KMS-11 (cell line): ENCODE measurements at regions not wholly inside any gene's neighbourhood (a gene's known extent, or its start where the extent isn't known, plus 50 kb on each side); places are given as distances from the start of the nearest gene placed in this dataset.

Experiments
- H2AFZ ChIP-seq: fragments of 200-600 bp; sonication (generic); 2 replicates; pipeline ENCODE4 v1.6.1; 2016; ENCODE audit warnings: antibody characterized with exemption, mixed run types, low read depth
- H3K27ac ChIP-seq: fragments of 200-600 bp; sonication (generic); 2 replicates; pipeline ENCODE4 v1.6.1; 2016; ENCODE audit warnings: mild to moderate bottlenecking, mixed run types
- H3K27me3 ChIP-seq: fragments of 200-600 bp; sonication (generic); 2 replicates; pipeline ENCODE4 v1.6.1; 2017; ENCODE audit warnings: mild to moderate bottlenecking, low read depth, mixed run types, moderate library complexity; ENCODE audit not compliant: insufficient read depth
- H3K36me3 ChIP-seq: fragments of 200-600 bp; sonication (generic); 2 replicates; pipeline ENCODE4 v1.6.1; 2017; ENCODE audit warnings: mild to moderate bottlenecking, mixed run types; ENCODE audit not compliant: insufficient read depth
- H3K4me1 ChIP-seq: fragments of 200-600 bp; sonication (generic); 2 replicates; pipeline ENCODE4 v1.6.1; 2016; ENCODE audit warnings: mild to moderate bottlenecking, low read depth, mixed run types; ENCODE audit not compliant: poor library complexity, severe bottlenecking
- H3K4me2 ChIP-seq: fragments of 200-600 bp; sonication (generic); 2 replicates; pipeline ENCODE4 v1.7.0; 2016; ENCODE audit warnings: mild to moderate bottlenecking, mixed run types
- H3K4me3 ChIP-seq: fragments of 200-600 bp; sonication (generic); IDR thresholded peaks from 2 replicates; pipeline ENCODE4 v1.6.1; 2017; ENCODE audit warnings: low read depth, low read length, mixed read lengths; ENCODE audit not compliant: insufficient read depth
- H3K79me2 ChIP-seq: fragments of 200-600 bp; sonication (generic); 2 replicates; pipeline ENCODE4 v1.6.1; 2016; ENCODE audit warnings: low read depth, mixed run types; ENCODE audit not compliant: insufficient read depth
- H3K9ac ChIP-seq: fragments of 200-600 bp; sonication (generic); 2 replicates; pipeline ENCODE4 v1.6.1; 2016; ENCODE audit warnings: mild to moderate bottlenecking, mixed run types
- H4K20me1 ChIP-seq: fragments of 200-600 bp; sonication (generic); 2 replicates; pipeline ENCODE4 v1.6.1; 2016; ENCODE audit warnings: mild to moderate bottlenecking, mixed run types; ENCODE audit not compliant: insufficient read depth
- TF ChIP-seq, protein P1 (sequence below): fragments of 200-600 bp; sonication (generic); conservative IDR thresholded peaks from 2 replicates; pipeline ENCODE4 v1.6.1; 2017; ENCODE audit warnings: low read depth, mild to moderate bottlenecking, antibody characterized with exemption, low read length, moderate library complexity, mixed read lengths

DNA sequence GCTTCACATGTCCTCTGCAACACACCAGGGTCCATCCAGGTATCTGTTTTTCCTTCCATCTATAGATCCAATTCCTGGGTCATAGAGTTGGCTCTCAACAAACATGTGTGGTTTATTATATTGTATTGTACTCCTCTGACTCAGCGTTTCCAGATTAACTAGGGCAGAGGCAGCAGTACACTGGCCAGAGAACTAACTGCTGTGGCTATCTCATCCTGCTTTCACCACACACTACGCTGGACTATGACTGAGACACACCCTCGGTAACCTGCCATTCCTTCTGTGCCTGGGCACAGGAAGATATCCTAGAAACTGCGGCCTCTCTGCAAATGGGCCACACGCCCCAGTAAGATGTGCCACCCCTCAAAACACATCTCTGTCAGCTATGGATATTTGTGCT is 159.8 kb upstream of the STK17B start:
- Histone ChIP-seq H3K4me2 (peak overlapping the region; percentile 4; the same call in 1 of the 2 replicates), H3K4me1 (peaks cover 17% of the 10 kb centered on the region)

DNA sequence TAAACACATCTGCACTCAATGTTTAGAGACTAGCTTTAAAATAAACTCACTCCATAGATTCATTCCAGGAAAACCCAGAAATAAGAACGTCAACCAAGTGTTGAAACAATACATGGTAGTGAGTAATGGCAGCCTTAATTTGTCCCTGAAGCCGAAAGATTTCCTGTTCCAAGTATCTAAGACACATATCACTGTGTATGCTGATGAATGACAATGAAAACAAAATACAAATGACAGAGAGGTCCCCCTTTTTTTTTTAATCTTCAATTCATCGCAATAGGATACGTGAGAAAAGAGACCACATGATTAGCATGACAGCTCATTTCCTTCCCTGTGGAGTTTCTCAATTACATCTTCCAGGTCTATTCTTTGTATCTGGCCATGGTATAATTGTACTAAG is 160.5 kb upstream of the STK17B start:
- H3K4me2 ChIP-seq: no peak overlapping the region
- no peak overlapping the region for H3K27ac ChIP-seq
- no peak overlapping the region for H2AFZ ChIP-seq
- no peaks in the 10 kb centered on the region for H3K36me3 ChIP-seq
- H3K79me2 ChIP-seq: no peaks in the 10 kb centered on the region
- TF ChIP-seq, protein P1, sequence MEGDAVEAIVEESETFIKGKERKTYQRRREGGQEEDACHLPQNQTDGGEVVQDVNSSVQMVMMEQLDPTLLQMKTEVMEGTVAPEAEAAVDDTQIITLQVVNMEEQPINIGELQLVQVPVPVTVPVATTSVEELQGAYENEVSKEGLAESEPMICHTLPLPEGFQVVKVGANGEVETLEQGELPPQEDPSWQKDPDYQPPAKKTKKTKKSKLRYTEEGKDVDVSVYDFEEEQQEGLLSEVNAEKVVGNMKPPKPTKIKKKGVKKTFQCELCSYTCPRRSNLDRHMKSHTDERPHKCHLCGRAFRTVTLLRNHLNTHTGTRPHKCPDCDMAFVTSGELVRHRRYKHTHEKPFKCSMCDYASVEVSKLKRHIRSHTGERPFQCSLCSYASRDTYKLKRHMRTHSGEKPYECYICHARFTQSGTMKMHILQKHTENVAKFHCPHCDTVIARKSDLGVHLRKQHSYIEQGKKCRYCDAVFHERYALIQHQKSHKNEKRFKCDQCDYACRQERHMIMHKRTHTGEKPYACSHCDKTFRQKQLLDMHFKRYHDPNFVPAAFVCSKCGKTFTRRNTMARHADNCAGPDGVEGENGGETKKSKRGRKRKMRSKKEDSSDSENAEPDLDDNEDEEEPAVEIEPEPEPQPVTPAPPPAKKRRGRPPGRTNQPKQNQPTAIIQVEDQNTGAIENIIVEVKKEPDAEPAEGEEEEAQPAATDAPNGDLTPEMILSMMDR: no peak
- no peak overlapping the region for H3K4me3 ChIP-seq
- peaks cover 24% of the 10 kb centered on the region for H3K4me1 ChIP-seq
- H4K20me1 ChIP-seq: no peaks in the 10 kb centered on the region
- no peak overlapping the region for H3K9ac ChIP-seq
- H3K27me3 ChIP-seq: no peaks in the 10 kb centered on the region

More for the DNA sequence above, 159.8 kb upstream of the STK17B start:
- Histone ChIP-seq H3K4me3 (no peak overlapping the region), H3K79me2 (no peaks in the 10 kb centered on the region), H3K27ac (no peak overlapping the region), H3K9ac (no peak overlapping the region), H3K36me3 (no peaks in the 10 kb centered on the region), H4K20me1 (no peaks in the 10 kb centered on the region), H2AFZ (no peak overlapping the region), H3K27me3 (no peaks in the 10 kb centered on the region)
- TF ChIP-seq, protein P1: no peak

DNA sequence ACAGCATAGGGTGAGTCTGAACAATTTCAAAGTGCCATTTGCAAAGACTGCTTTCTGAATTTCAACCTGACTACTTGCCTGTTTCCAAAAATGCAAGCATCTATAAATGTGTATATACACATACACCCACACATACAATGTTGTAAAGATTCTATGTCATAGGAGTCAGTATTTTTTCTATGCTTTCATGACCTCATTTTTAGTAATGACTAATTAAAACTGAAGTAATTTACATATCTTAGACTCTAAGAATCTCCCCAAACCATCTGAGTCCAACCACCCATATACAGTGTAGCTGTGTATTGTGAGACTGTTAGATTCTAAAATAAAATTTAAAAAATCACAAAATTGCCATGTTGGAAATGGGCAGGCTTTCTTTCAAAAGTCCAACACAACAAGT is 162.0 kb upstream of the STK17B start:
- H3K27ac ChIP-seq: no peak overlapping the region
- TF ChIP-seq, protein P1: no peak

DNA sequence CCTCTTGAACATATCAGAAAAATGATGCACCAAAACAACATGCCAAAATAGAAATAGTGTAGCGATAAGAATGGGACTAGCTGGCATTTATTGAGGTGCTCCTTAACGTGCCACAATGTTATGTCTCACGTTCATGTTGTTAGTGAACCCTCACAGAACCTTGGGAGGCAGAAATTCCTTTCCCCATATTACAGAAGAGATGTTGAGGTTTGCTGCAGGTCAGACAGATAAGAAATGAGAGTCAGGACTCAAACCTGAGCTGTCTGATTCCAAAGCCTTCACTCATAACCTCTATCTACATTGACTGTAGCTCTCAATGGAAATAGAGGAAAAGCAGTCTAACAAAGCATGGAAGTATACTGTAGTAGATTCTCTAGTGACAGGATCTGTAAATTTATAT is 163.3 kb upstream of the STK17B start:
- no peak overlapping the region for H3K9ac ChIP-seq
- no peak overlapping the region for H3K4me2 ChIP-seq
- no peak overlapping the region for H3K27ac ChIP-seq
- H3K36me3 ChIP-seq: no peaks in the 10 kb centered on the region
- TF ChIP-seq, protein P1: no peak
- H3K4me1 ChIP-seq: peaks cover 33% of the 10 kb centered on the region
- no peak overlapping the region for H3K4me3 ChIP-seq
- no peaks in the 10 kb centered on the region for H3K27me3 ChIP-seq
- H2AFZ ChIP-seq: no peak overlapping the region
- no peaks in the 10 kb centered on the region for H3K79me2 ChIP-seq
- H4K20me1 ChIP-seq: no peaks in the 10 kb centered on the region

More for the DNA sequence above, 162.0 kb upstream of the STK17B start:
- no peak overlapping the region for H3K4me3 ChIP-seq
- no peak overlapping the region for H2AFZ ChIP-seq
- H3K4me2 ChIP-seq: no peak overlapping the region
- peaks cover 33% of the 10 kb centered on the region for H3K4me1 ChIP-seq
- H3K36me3 ChIP-seq: no peaks in the 10 kb centered on the region
- no peaks in the 10 kb centered on the region for H3K27me3 ChIP-seq
- no peak overlapping the region for H3K9ac ChIP-seq
- no peaks in the 10 kb centered on the region for H3K79me2 ChIP-seq
- H4K20me1 ChIP-seq: no peaks in the 10 kb centered on the region

DNA sequence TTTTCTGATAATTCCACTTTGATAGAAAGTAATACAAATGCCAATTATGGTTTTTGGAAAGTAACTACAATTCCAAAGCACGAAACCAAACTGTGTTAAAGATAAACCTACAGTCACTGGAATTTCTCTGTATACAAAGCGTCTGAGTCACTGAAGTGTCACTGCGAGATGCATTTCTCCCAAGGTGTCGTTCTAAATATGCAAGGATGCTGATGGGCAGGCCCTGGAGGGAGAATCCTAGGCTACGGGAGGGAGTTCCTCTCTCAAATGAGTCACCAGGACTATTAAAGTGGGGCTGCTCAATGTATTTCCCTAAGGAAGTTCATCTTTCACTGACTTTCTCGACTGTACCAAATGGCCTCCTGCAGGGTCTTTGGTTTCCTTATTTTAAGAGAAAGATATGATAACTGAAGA is 163.8 kb upstream of the STK17B start:
- Histone ChIP-seq H3K79me2 (no peaks in the 10 kb centered on the region), H3K4me1 (peaks cover 33% of the 10 kb centered on the region), H4K20me1 (no peaks in the 10 kb centered on the region), H3K9ac (no peak overlapping the region), H3K27me3 (no peaks in the 10 kb centered on the region), H3K27ac (no peak overlapping the region), H3K4me2 (no peak overlapping the region), H3K4me3 (no peak overlapping the region), H2AFZ (no peak overlapping the region), H3K36me3 (no peaks in the 10 kb centered on the region)
- TF ChIP-seq, protein P1: no peak
